ENCODE measurements at regions not wholly inside any gene's neighbourhood (a gene's known extent, or its start where the extent isn't known, plus 50 kb on each side); places are given as distances from the start of the nearest gene placed in this dataset.
"Not testable (repeated sequence)": the region's sequence is repeated elsewhere in the genome, so short reads cannot be mapped to it uniquely, and the experiment has no call there.

GRCh38 chr17:79560527-79560926 lies 50.3 kb downstream of the RBFOX3 start:
- no peak for DNase-seq

DNA sequence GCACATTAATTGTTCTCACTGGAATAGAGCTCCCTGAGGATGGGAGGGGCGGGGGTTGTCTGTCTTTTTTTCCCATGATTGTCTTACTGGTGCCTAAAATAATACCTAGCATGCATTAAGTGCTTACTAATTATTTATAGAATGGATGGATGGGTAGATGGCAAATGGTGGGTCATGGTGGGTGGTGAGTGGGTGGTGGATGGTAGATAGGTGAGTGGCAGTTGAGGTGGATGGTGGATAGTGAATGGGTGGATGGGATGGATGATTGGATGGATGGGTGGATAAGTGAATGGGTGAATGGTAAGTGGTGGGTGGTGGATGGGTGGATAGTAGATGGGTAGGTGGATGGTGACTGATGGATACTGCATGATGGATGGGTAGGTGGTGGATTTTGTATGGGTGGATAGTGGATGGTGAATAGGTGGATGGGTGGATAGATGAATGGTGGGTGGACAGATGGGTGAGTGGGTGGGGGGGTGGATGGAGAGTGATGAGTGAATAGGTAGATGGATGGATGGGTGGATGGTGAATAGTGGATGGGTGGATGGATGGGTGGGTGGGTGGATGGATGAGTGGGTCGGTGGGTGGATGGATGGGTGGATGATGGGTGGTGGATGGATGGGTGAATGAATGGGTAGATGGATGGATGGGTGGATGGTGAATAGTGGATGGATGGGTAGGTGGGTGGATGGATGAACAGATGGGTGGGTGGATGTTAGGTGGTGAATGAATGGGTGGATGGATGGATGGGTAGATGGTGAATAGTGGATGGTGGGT lies 51.6 kb downstream of the RBFOX3 start:
- DNase-seq, result no peak

- no peak for DNase-seq
These were observed 52.6 kb downstream of the RBFOX3 start for GRCh38 chr17:79558091-79558900.

DNA sequence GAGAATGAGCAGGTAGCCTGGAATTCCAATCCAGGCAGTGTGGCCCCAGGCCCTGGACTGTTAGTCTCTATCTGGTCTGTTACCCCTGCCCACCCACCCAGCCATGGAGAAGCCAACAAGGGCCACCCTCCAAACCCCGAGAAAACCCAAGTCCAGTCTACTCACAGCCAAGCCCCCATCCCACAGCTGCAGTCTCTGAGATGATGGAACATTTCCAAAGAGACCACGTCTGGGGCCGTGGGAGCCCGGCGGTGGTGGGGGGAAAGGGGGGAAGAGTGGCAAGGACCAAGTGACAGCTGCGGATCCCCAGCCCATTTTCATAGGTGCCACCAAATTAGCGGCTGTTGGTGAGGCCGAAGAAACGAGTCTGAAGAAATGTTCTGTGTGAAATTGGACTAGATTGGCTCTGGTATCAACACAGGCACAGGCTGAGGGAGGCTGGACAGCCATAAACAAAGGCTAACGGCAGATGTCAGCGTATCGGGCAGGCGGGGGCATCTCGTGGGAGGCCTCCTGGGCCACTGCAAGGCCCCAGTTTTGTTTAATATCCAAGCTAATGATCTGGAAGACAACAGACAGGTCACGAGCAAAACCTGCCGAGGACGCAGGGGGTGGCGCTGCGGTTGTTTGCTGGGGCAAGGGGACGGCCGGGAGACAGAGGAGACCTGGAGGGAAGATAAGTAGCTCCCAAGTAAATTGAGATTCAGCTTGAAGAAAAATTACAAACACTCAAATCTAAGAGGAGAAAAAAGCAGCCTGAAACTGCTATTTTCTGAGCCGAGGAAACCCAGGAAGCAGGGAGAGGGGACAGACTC lies 53.4 kb downstream of the RBFOX3 start:
- DNase-seq, result no peak

GRCh38 chr17:79556271-79556670 lies 54.6 kb downstream of the RBFOX3 start:
- DNase-seq, result no peak

DNA sequence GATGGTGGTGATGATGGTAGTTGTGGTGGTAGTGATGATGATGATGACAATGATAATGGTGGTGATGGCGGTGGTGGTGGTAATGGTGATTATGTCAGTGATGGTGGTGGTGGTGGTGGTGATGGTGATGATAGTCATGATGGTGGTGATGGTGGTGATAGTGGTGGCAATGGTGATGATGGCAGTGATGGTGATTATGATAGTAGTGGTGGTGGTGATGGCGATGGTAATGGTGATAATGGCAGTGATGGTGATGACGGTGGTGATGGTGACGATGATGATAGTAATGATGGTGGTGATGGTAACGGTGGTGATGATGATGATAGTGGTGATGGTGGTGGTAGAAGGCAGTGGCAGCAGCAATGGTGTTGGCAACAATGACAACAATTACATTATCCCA lies 55.3 kb downstream of the RBFOX3 start:
- DNase-seq, result no peak

- DNase-seq, result not testable (repeated sequence)
These were observed 56.5 kb downstream of the RBFOX3 start for GRCh38 chr17:79554346-79554745.

- DNase-seq, result no peak
These were observed 58.0 kb downstream of the RBFOX3 start for GRCh38 chr17:79552824-79553223.

- DNase-seq, result no peak
These were observed 58.4 kb downstream of the RBFOX3 start for GRCh38 chr17:79552405-79552804.

- DNase-seq, result no peak
These were observed 61.5 kb downstream of the RBFOX3 start for GRCh38 chr17:79549141-79549915.

GRCh38 chr17:79548116-79548515 lies 62.7 kb downstream of the RBFOX3 start:
- DNase-seq, result no peak

- no peak for DNase-seq
These were observed 63.3 kb downstream of the RBFOX3 start for GRCh38 chr17:79547586-79547985.

DNA sequence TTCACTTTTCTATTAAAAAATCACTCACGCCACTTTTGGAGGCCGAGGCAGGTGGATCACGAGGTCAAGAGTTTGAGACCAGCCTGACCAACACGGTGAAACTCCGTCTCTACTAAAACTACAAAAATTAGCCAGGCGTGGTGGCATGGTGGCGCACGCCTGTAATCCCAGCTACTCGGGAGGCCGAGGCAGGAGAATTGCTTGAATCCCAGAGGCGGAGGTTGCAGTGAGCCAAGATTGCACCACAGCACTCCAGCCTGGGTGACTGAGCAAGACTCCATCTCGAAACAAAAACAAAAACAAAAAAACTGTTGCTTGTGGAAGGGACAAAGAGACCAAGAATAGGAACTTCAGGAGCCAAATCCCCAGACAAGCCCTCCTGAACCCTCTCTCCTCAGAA lies 63.7 kb downstream of the RBFOX3 start:
- DNase-seq, result not testable (repeated sequence)

GRCh38 chr17:79546386-79546785 lies 64.5 kb downstream of the RBFOX3 start:
- no peak for DNase-seq

DNA sequence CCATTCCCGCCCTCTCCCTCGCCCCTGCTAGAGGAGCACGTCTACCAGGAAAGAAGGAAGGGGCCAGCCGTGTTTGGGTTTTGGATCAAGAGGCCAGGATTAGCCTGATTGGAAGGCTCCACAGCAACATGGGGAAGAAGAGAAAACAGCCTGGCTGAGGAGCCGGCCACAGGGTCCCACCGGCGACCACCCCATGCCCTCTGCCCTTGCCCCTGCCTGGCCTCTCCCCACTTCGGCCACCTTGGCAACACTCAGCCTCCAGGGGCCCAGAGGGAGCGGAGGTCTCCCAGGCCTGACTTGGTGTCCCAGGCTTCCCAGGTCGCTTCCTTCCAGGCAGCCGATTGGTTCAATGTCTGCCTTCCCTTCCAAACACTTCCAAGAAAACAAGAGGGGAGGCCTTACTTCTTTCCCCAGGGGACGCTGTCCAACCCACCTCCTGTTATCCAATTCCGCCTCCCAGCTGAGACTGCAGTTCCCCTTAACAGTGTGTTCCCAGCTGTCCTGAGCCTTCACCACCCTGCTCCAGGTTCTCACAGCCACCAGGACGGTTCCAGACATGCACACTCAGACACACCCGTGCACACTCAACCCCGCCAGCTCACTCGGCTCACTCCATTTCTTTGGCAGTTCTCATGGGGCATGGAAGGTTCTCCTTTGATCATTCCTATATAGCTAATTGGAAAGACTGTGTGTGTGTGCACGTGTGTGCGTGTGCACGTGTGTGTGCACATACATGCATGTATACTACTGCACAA lies 65.4 kb downstream of the RBFOX3 start:
- no peak for DNase-seq

DNA sequence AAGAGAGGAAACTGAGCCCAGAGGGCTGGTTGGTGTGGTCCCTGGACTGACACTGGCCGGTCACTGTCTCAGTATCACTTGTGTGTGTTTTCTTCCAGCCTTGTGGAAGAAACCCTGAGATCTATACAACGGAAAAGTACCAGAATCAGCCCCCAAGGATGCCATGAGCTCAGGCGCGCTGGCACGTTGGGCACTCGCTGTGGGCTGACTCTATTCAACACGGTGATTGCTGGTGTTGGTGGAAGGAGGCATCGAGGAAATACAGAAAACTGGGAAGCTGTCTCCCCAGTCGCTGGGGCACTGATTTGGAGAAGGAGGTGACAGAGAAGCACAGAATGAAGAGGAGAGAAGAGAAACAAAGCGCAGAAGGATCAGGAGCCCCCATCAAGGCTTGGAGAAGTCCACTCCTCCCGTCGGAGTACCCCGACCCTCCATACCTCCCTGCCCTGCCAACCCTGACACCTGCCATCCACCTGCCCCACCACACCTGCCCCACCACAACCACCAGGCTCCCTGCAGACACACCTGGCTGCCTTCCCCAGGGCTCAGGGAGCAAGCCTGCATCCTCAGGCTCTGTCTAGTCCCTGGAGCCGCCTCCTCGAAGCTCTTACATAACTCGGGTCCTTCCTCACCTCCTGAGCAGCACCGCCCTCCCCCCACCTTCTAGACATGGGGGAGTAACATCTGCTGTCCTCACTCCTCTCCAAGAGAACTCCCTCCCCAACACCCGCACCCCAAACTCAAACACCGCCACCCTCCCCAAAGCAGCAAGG lies 66.5 kb downstream of the RBFOX3 start:
- no peak for DNase-seq

DNA sequence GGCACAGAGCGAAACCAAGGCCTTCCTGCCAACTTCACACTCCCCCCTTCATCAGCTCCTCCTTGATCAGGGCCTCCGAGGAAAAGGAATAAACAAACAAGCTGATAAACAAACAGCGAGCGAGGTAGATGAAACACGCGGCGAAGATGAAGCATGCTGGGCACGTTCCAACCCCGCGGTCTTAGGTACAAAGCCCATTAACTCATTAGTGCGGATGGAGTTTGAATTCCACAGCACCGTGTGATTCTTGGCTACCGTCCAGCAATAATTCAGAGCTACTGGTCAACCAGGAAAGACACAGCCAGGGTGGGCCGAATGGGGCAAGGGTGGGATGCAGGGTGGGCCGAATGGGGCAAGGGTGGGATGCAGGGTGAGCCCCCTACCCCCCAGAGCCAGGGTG lies 67.3 kb downstream of the RBFOX3 start:
- no peak for DNase-seq

DNA sequence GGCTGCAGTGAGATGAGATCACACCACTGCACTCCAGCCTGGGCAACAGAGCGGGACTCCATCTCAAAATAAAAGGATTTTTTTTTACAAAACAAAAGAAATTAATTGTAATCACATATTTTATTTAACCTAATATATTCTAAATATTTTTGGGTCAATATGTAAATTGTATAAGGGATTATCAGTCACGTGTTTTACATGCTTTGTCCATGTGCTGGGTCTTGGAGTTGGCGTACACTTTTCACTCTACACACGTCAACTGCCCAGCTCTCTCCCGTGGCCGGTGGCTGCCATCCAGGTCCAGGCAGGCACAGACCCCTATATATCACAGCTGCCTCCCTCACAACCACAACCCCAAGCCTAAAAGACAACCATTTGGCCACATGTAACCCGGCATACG lies 68.1 kb downstream of the RBFOX3 start:
- no peak for DNase-seq

GRCh38 chr17:79541056-79541850 lies 69.6 kb downstream of the RBFOX3 start:
- DNase-seq, result no peak
